Natural killer cell (primary cell): ENCODE measurements at regions not wholly inside any gene's neighbourhood (a gene's known extent, or its start where the extent isn't known, plus 50 kb on each side); places are given as distances from the start of the nearest gene placed in this dataset.

Experiments used
- ATAC-seq, 3 donors: fragments of 150-1000 bp in 2 of 3; fragments of 200-7000 bp in 1 of 3; cut with Tn5 transposase; 1 replicate in 1 of 3; 2 replicates in 2 of 3; pipeline ENCODE4 v1.10.0; 2021; ENCODE audit warnings: mild to moderate bottlenecking in 2 of 3, moderate library complexity in 2 of 3
- DNase-seq, 2 donors: peaks; one replicate each; pipeline versions ENCODE4 v3.0.0 to v3.0.0-alpha.2; 2013 to 2021; ENCODE audit warnings: mixed read lengths in 1 of 2
- H3K27ac ChIP-seq: one replicate; pipeline ENCODE4 v1.5.1; 2013; ENCODE audit warnings: mild to moderate bottlenecking, low read length
- H3K27me3 ChIP-seq: one replicate; pipeline ENCODE4 v1.6.1; 2013; ENCODE audit warnings: low read length; ENCODE audit not compliant: control insufficient read depth, insufficient read depth
- H3K36me3 ChIP-seq: one replicate; pipeline ENCODE4 v1.6.1; 2013; ENCODE audit warnings: low read length; ENCODE audit not compliant: control insufficient read depth, insufficient read depth
- H3K4me1 ChIP-seq: one replicate; pipeline ENCODE4 v1.6.1; 2013; ENCODE audit warnings: low read length; ENCODE audit not compliant: control insufficient read depth, insufficient read depth
- H3K4me3 ChIP-seq: one replicate; pipeline ENCODE4 v1.5.1; 2013; ENCODE audit warnings: low read length
- H3K9me3 ChIP-seq: one replicate; pipeline ENCODE4 v1.6.1; 2013; ENCODE audit warnings: low read length; ENCODE audit not compliant: control insufficient read depth, insufficient read depth
- H3K27ac Mint-ChIP-seq, 2 donors: one replicate each; pipeline ENCODE4 v1.8.0; 2022; ENCODE audit warnings: mild to moderate bottlenecking in 2 of 2, mixed read lengths in 2 of 2, moderate library complexity in 1 of 2
- H3K27me3 Mint-ChIP-seq, 2 donors: one replicate each; pipeline ENCODE4 v1.8.0; 2022; ENCODE audit warnings: low read depth in 2 of 2, mixed read lengths in 2 of 2
- H3K36me3 Mint-ChIP-seq: one replicate; pipeline ENCODE4 v1.8.0; 2022; ENCODE audit warnings: mixed read lengths
- H3K4me1 Mint-ChIP-seq, 2 donors: one replicate each; pipeline ENCODE4 v1.8.0; 2022; ENCODE audit warnings: mixed read lengths in 2 of 2
- H3K4me3 Mint-ChIP-seq: one replicate; pipeline ENCODE4 v1.8.0; 2022; ENCODE audit warnings: mild to moderate bottlenecking, moderate library complexity, mixed read lengths
- H3K9me3 Mint-ChIP-seq, 2 donors: one replicate each; pipeline ENCODE4 v1.8.0; 2022; ENCODE audit warnings: mixed read lengths in 2 of 2
- CTCF ChIP-seq: fragments of 200-600 bp; IDR thresholded peaks from one replicate; pipeline ENCODE4 v1.8.0; 2022; ENCODE audit warnings: antibody characterized with exemption
- WGBS: methylation state at CpG from one replicate; pipeline ENCODE4 v1.1.7; 2013; ENCODE audit warnings: missing lambda C conversion rate; ENCODE audit not compliant: insufficient coverage; 5-methylcytosine and 5-hydroxymethylcytosine counted together
- intact Hi-C: fragments of 100-400 bp; cut with micrococcal nuclease; formaldehyde crosslinking; loops from one replicate; pipeline ENCODE4 v1.14.2; 2022

- DNase-seq (no peak), ATAC-seq (no peak)
- H3K27ac ChIP-seq, result no peak overlapping the region
- H3K4me3 ChIP-seq, result no peak overlapping the region
- no peak overlapping the region for H3K27ac Mint-ChIP-seq
- H3K9me3 Mint-ChIP-seq, result no peaks in the 10 kb centered on the region
- H3K27me3 ChIP-seq, result no peaks in the 10 kb centered on the region
- peaks cover 0 to 8% of the 10 kb centered on the region in 2 donors for H3K27me3 Mint-ChIP-seq
- 91% methylated on average over 7 of the region's 9 CpGs for WGBS
- no peaks in the 10 kb centered on the region for H3K9me3 ChIP-seq
- TF ChIP-seq CTCF, result no peak
- H3K4me1 Mint-ChIP-seq, result peaks cover 3 to 5% of the 10 kb centered on the region in 2 donors
- no peaks in the 10 kb centered on the region for H3K36me3 ChIP-seq
- no peaks in the 10 kb centered on the region for H3K36me3 Mint-ChIP-seq
- no peak overlapping the region for H3K4me3 Mint-ChIP-seq
- intact Hi-C loops, result no loop called here
- peaks cover 4% of the 10 kb centered on the region for H3K4me1 ChIP-seq
These were observed 63.8 kb downstream of the IGLL1 start for GRCh38 chr22:23516304-23516703.

GRCh38 chr22:23514322-23515038, 65.6 kb downstream of the IGLL1 start:
- H3K9me3 ChIP-seq, result no peaks in the 10 kb centered on the region
- H3K27me3 ChIP-seq, result no peaks in the 10 kb centered on the region
- no peaks in the 10 kb centered on the region for H3K36me3 Mint-ChIP-seq
- no peaks in the 10 kb centered on the region for H3K4me1 ChIP-seq
- no peak overlapping the region for H3K4me3 Mint-ChIP-seq
- H3K27me3 Mint-ChIP-seq, result peaks cover 0 to 3% of the 10 kb centered on the region in 2 donors
- DNase-seq (no peak), ATAC-seq (no peak)
- no peaks in the 10 kb centered on the region for H3K36me3 ChIP-seq
- H3K9me3 Mint-ChIP-seq, result no peaks in the 10 kb centered on the region
- no peak overlapping the region for H3K27ac ChIP-seq
- H3K27ac Mint-ChIP-seq, result no peak overlapping the region
- H3K4me3 ChIP-seq, result no peak overlapping the region
- H3K4me1 Mint-ChIP-seq, result no peaks in the 10 kb centered on the region
- WGBS, result 88% methylated on average over 15 of the region's 15 CpGs
- intact Hi-C loops, result no loop called here
- TF ChIP-seq CTCF, result no peak

GRCh38 chr22:23513705-23514104, 66.4 kb downstream of the IGLL1 start:
- intact Hi-C loops, result no loop called here
- no peak for DNase-seq
- Histone ChIP-seq H3K27me3 (no peaks in the 10 kb centered on the region), H3K9me3 (no peaks in the 10 kb centered on the region), H3K4me1 (no peaks in the 10 kb centered on the region), H3K4me3 (no peak overlapping the region), H3K36me3 (no peaks in the 10 kb centered on the region), H3K27ac (no peak overlapping the region)
- Mint-ChIP-seq H3K36me3 (no peaks in the 10 kb centered on the region), H3K9me3 (no peaks in the 10 kb centered on the region), H3K4me3 (no peak overlapping the region), H3K27ac (no peak overlapping the region), H3K27me3 (no peaks in the 10 kb centered on the region), H3K4me1 (no peaks in the 10 kb centered on the region)
- no peak for TF ChIP-seq CTCF
- ATAC-seq, result no peak
- WGBS, result 87% methylated on average over 7 of the region's 7 CpGs

- intact Hi-C loops, result no loop called here
- no peaks in the 10 kb centered on the region for H3K27me3 Mint-ChIP-seq
These were observed 67.0 kb downstream of the IGLL1 start for GRCh38 chr22:23513133-23513532.

More at GRCh38 chr22:23513133-23513532, 67.0 kb downstream of the IGLL1 start:
- Mint-ChIP-seq H3K36me3 (no peaks in the 10 kb centered on the region), H3K4me1 (no peaks in the 10 kb centered on the region), H3K9me3 (no peaks in the 10 kb centered on the region), H3K4me3 (no peak overlapping the region), H3K27ac (no peak overlapping the region)
- H3K36me3 ChIP-seq, result no peaks in the 10 kb centered on the region
- no peak for TF ChIP-seq CTCF
- no peaks in the 10 kb centered on the region for H3K4me1 ChIP-seq
- 92% methylated on average over 15 of the region's 15 CpGs for whole genome bisulfite sequencing
- no peaks in the 10 kb centered on the region for H3K9me3 ChIP-seq
- no peak overlapping the region for H3K27ac ChIP-seq
- H3K27me3 ChIP-seq, result no peaks in the 10 kb centered on the region
- no peak for ATAC-seq
- no peak for DNase-seq
- H3K4me3 ChIP-seq, result no peak overlapping the region
